OCI-LY7 (cell line): ENCODE measurements at regions not wholly inside any gene's neighbourhood (a gene's known extent, or its start where the extent isn't known, plus 50 kb on each side); places are given as distances from the start of the nearest gene placed in this dataset.

Experiments used
- BruUV-seq: library from RNA; stranded (reverse); fragments of 400-500 nt; replicated peaks from 2 replicates; lab custom pipeline; 2021; lab: Mats Ljungman, UMichigan
- CTCF ChIA-PET: fragments of 300-600 bp; sonication (Branson Sonifier 250); formaldehyde crosslinking; loops from one replicate; lab custom pipeline; 2022; ENCODE audit warnings: antibody characterized with exemption; ENCODE audit not compliant: unreplicated experiment; lab: Charles Lee
- POLR2A ChIA-PET: fragments of 300-600 bp; sonication (Branson Sonifier 250); formaldehyde crosslinking; loops from one replicate; lab custom pipeline; 2022; ENCODE audit warnings: antibody characterized with exemption; lab: Charles Lee
- DNase-seq: peaks from one replicate; pipeline ENCODE4 v3.0.0-alpha.2; 2015; ENCODE audit warnings: low spot score
- H2AFZ ChIP-seq: fragments of 200-600 bp; sonication (generic), shearing (Covaris generic); 2 replicates; pipeline ENCODE4 v1.6.1; 2014; ENCODE audit warnings: mild to moderate bottlenecking, antibody characterized with exemption, low read length, moderate library complexity
- H3K27ac ChIP-seq: fragments of 200-600 bp; sonication (generic); 2 replicates; pipeline ENCODE4 v1.5.1; 2014; ENCODE audit warnings: mixed run types, low read depth, mild to moderate bottlenecking, moderate library complexity, low read length, inconsistent platforms; ENCODE audit not compliant: poor library complexity, severe bottlenecking
- H3K36me3 ChIP-seq: fragments of 200-600 bp; sonication (generic); 2 replicates; pipeline ENCODE4 v1.6.1; 2014; ENCODE audit warnings: mild to moderate bottlenecking, antibody characterized with exemption, low read length, moderate library complexity, mixed read lengths; ENCODE audit not compliant: insufficient read depth
- H3K4me1 ChIP-seq: fragments of 200-600 bp; sonication (generic); 2 replicates; pipeline ENCODE4 v1.5.1; 2014; ENCODE audit warnings: mild to moderate bottlenecking, low read length; ENCODE audit not compliant: insufficient read depth, poor library complexity, severe bottlenecking
- H3K4me2 ChIP-seq: fragments of 200-600 bp; sonication (generic); 2 replicates; pipeline ENCODE4 v1.6.1; 2014; ENCODE audit warnings: mild to moderate bottlenecking, low read length
- H3K4me3 ChIP-seq: fragments of 200-600 bp; sonication (generic); 2 replicates; pipeline ENCODE4 v1.5.1; 2014; ENCODE audit warnings: mild to moderate bottlenecking, low read depth, low read length; ENCODE audit not compliant: poor library complexity, severe bottlenecking
- H3K79me2 ChIP-seq: fragments of 200-600 bp; sonication (generic); 2 replicates; pipeline ENCODE4 v1.6.1; 2016; ENCODE audit warnings: low read depth, mild to moderate bottlenecking, low read length, moderate library complexity, mixed read lengths; ENCODE audit not compliant: insufficient read depth
- H3K9me2 ChIP-seq: fragments of 200-600 bp; sonication (generic); 2 replicates; pipeline ENCODE4 v1.6.1; 2016; ENCODE audit warnings: mild to moderate bottlenecking, low read length, mixed read lengths; ENCODE audit not compliant: insufficient read depth
- H3K9me3 ChIP-seq: fragments of 200-600 bp; sonication (generic); 2 replicates; pipeline ENCODE4 v1.6.1; 2014; ENCODE audit warnings: mild to moderate bottlenecking, mixed run types, low read length, mixed read lengths
- H4K20me1 ChIP-seq: fragments of 200-600 bp; sonication (generic); 2 replicates; pipeline ENCODE4 v1.6.1; 2014; ENCODE audit warnings: mild to moderate bottlenecking, antibody characterized with exemption, low read length, moderate library complexity, mixed read lengths; ENCODE audit not compliant: insufficient read depth
- EZH2phosphoT487 ChIP-seq: fragments of 200-600 bp; sonication (generic); IDR thresholded peaks from 2 replicates; pipeline ENCODE4 v1.6.1; 2018; ENCODE audit warnings: low read depth, borderline replicate concordance, mild to moderate bottlenecking, mixed run types, antibody characterized with exemption, low read length, moderate library complexity, mixed read lengths
- intact Hi-C: fragments of 100-400 bp; cut with micrococcal nuclease; formaldehyde crosslinking; loops from one replicate; pipeline ENCODE4 v1.10.0; 2022; ENCODE audit not compliant: unreplicated experiment
- TF ChIP-seq, protein P1 (sequence below): fragments of 200-600 bp; sonication (generic); conservative IDR thresholded peaks from 2 replicates; pipeline ENCODE4 v1.5.1; 2014; ENCODE audit warnings: mild to moderate bottlenecking, antibody characterized with exemption, low read length, moderate library complexity, mixed read lengths

DNA sequence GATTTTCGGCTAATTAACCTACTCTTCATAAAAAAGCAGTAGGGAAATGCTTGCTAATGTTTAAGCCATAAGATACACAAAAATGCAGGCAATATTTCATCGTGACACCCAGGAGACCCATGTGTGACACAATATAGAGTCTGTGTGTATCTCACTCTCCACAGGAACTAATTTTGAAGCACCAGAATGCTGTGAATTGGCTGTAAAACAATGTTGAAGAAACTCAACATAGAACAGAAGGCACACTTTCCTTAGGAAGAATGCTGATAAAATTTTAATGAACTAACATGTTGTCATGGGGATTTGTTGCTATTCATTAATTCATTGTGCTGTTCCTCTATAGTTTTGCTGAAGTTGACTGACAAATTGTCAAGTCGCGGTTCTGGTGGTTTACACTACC is 249.4 kb upstream of the TFAP2D start:
- Histone ChIP-seq H3K27ac (no peak overlapping the region), H3K9me3 (no peaks in the 10 kb centered on the region), H3K9me2 (no peaks in the 10 kb centered on the region), H3K4me2 (no peak overlapping the region), H4K20me1 (no peaks in the 10 kb centered on the region), H3K4me3 (no peak overlapping the region), H3K36me3 (no peaks in the 10 kb centered on the region), H2AFZ (no peak overlapping the region), H3K79me2 (no peaks in the 10 kb centered on the region), H3K4me1 (no peaks in the 10 kb centered on the region)
- TF ChIP-seq EZH2phosphoT487, result no peak
- TF ChIP-seq, protein P1, sequence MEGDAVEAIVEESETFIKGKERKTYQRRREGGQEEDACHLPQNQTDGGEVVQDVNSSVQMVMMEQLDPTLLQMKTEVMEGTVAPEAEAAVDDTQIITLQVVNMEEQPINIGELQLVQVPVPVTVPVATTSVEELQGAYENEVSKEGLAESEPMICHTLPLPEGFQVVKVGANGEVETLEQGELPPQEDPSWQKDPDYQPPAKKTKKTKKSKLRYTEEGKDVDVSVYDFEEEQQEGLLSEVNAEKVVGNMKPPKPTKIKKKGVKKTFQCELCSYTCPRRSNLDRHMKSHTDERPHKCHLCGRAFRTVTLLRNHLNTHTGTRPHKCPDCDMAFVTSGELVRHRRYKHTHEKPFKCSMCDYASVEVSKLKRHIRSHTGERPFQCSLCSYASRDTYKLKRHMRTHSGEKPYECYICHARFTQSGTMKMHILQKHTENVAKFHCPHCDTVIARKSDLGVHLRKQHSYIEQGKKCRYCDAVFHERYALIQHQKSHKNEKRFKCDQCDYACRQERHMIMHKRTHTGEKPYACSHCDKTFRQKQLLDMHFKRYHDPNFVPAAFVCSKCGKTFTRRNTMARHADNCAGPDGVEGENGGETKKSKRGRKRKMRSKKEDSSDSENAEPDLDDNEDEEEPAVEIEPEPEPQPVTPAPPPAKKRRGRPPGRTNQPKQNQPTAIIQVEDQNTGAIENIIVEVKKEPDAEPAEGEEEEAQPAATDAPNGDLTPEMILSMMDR, result no peak
- ChIA-PET CTCF (no interaction called here), POLR2A (no interaction called here)
- no TSS peak for BruUV-seq
- no peak for DNase-seq
- intact Hi-C loops, result no loop called here

DNA sequence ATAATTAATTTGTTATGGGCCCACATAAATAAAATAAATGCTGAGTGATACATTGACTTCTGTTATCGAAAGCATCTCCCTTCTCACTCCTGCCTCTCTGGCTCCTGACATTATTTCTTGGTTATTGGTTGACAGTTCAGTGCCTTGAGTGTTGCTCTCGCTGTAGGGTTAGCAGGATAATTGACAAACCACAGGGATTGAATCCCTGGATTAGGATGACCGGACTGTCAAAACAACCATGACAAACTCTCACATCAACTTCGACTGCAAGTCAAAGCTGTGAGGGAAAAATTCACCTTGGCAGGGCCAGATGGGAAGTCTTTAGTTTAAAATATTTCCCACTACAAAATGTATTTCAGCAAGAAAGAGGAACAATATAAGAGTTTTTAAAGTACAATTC is 245.4 kb upstream of the TFAP2D start:
- intact Hi-C loops, result no loop called here
- BruUV-seq, result no TSS peak
- no peaks in the 10 kb centered on the region for H3K9me2 ChIP-seq
- no peaks in the 10 kb centered on the region for H3K9me3 ChIP-seq
- TF ChIP-seq, protein P1, result no peak
- TF ChIP-seq EZH2phosphoT487, result no peak
- no peak for DNase-seq
- H3K79me2 ChIP-seq, result no peaks in the 10 kb centered on the region
- H3K4me1 ChIP-seq, result no peaks in the 10 kb centered on the region
- H3K27ac ChIP-seq, result no peak overlapping the region
- ChIA-PET POLR2A (no interaction called here), CTCF (no interaction called here)
- H3K4me2 ChIP-seq, result no peak overlapping the region
- no peak overlapping the region for H3K4me3 ChIP-seq
- H4K20me1 ChIP-seq, result no peaks in the 10 kb centered on the region
- no peak overlapping the region for H2AFZ ChIP-seq
- H3K36me3 ChIP-seq, result no peaks in the 10 kb centered on the region

GRCh38 chr6:50471041-50471440 is 242.3 kb upstream of the TFAP2D start:
- H3K36me3 ChIP-seq, result no peaks in the 10 kb centered on the region
- H3K4me3 ChIP-seq, result no peak overlapping the region
- intact Hi-C loops, result no loop called here
- no peaks in the 10 kb centered on the region for H3K9me2 ChIP-seq
- no peaks in the 10 kb centered on the region for H3K4me1 ChIP-seq
- no TSS peak for BruUV-seq
- H4K20me1 ChIP-seq, result no peaks in the 10 kb centered on the region
- no peak overlapping the region for H3K27ac ChIP-seq
- TF ChIP-seq, protein P1, result no peak
- TF ChIP-seq EZH2phosphoT487, result no peak
- no peak overlapping the region for H3K4me2 ChIP-seq
- no peak overlapping the region for H2AFZ ChIP-seq
- H3K79me2 ChIP-seq, result no peaks in the 10 kb centered on the region
- CTCF ChIA-PET, result no interaction called here
- POLR2A ChIA-PET, result interaction anchor here (0.7 kb wide), 1 partner anchor 1232 kb away, joined by 5 read pairs; no protein-coding TSS in a partner anchor
- no peak for DNase-seq
- no peaks in the 10 kb centered on the region for H3K9me3 ChIP-seq
